Left hindlimb (tissue), 1 donor: ENCODE measurements at regions not wholly inside any gene's neighbourhood (a gene's known extent, or its start where the extent isn't known, plus 50 kb on each side); places are given as distances from the start of the nearest gene placed in this dataset.
"Not testable (repeated sequence)": the region's sequence is repeated elsewhere in the genome, so short reads cannot be mapped to it uniquely, and the experiment has no call there.

ENCODE experiments used
- DNase-seq: peaks from one replicate; pipeline ENCODE4 v3.0.0-alpha.2; 2018

GRCh38 chr15:68482246-68482645 is 50.3 kb upstream of the ITGA11 start:
- no peak for DNase-seq

GRCh38 chr15:68483165-68483564 is 51.2 kb upstream of the ITGA11 start:
- DNase-seq: no peak

GRCh38 chr15:68484220-68484619 is 52.3 kb upstream of the ITGA11 start:
- DNase-seq: no peak

- peak; percentile 53 for DNase-seq
These were observed 52.9 kb upstream of the ITGA11 start for GRCh38 chr15:68484696-68485400.

GRCh38 chr15:68485721-68486360 is 53.9 kb upstream of the ITGA11 start:
- DNase-seq: no peak

- DNase-seq: no peak
These were observed 55.3 kb upstream of the ITGA11 start for GRCh38 chr15:68487087-68487843.

GRCh38 chr15:68488290-68488689 is 56.3 kb upstream of the ITGA11 start:
- no peak for DNase-seq

- no peak for DNase-seq
These were observed 57.0 kb upstream of the ITGA11 start for GRCh38 chr15:68488966-68489365.

- DNase-seq: no peak
These were observed 57.5 kb upstream of the ITGA11 start for GRCh38 chr15:68489421-68489820.

- no peak for DNase-seq
These were observed 59.6 kb upstream of the ITGA11 start for GRCh38 chr15:68491415-68492106.

GRCh38 chr15:68492855-68493254 is 60.9 kb upstream of the ITGA11 start:
- DNase-seq: no peak

- DNase-seq: no peak
These were observed 61.7 kb upstream of the ITGA11 start for GRCh38 chr15:68493629-68494028.

GRCh38 chr15:68494573-68495110 is 62.7 kb upstream of the ITGA11 start:
- DNase-seq: no peak

GRCh38 chr15:68495221-68495950 is 63.4 kb upstream of the ITGA11 start:
- DNase-seq: no peak

GRCh38 chr15:68495981-68496705 is 64.2 kb upstream of the ITGA11 start:
- DNase-seq: no peak

- not testable (repeated sequence) for DNase-seq
These were observed 64.8 kb upstream of the ITGA11 start for GRCh38 chr15:68496751-68497150.

- DNase-seq: no peak
These were observed 65.4 kb upstream of the ITGA11 start for GRCh38 chr15:68497206-68497910.

GRCh38 chr15:68498076-68498475 is 66.1 kb upstream of the ITGA11 start:
- DNase-seq: no peak

- DNase-seq: no peak
These were observed 67.8 kb upstream of the ITGA11 start for GRCh38 chr15:68499620-68500312.
